GM21381 (cell line): ENCODE measurements at regions not wholly inside any gene's neighbourhood (a gene's known extent, or its start where the extent isn't known, plus 50 kb on each side); places are given as distances from the start of the nearest gene placed in this dataset.
"Not testable (repeated sequence)": the region's sequence is repeated elsewhere in the genome, so short reads cannot be mapped to it uniquely, and the experiment has no call there.

Source experiments
- ATAC-seq: cut with Tn5 transposase; IDR thresholded peaks from one replicate; pipeline ENCODE4 v1.9.1; 2021; ENCODE audit warnings: mild to moderate bottlenecking, moderate library complexity; ENCODE audit not compliant: unreplicated experiment

DNA sequence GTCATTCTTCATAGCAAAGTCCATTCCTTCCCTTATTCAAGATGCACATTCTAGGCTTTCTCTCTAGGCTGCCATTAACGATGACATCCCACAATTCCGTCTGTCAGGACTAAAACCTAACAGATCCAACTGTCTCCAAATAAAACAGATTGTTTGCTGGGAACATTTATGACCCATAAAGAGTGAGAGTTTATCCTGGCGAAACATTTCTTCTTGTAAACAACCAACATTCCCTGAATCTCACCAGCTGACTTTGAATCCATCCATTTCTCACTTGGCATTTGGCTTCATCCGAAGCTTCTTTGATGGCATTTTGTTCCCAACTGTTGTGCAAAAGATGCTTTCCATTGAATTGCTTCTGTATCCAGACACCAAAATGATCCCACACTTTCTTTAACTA is 93.1 kb downstream of the OLIG3 start:
- no peak for ATAC-seq

DNA sequence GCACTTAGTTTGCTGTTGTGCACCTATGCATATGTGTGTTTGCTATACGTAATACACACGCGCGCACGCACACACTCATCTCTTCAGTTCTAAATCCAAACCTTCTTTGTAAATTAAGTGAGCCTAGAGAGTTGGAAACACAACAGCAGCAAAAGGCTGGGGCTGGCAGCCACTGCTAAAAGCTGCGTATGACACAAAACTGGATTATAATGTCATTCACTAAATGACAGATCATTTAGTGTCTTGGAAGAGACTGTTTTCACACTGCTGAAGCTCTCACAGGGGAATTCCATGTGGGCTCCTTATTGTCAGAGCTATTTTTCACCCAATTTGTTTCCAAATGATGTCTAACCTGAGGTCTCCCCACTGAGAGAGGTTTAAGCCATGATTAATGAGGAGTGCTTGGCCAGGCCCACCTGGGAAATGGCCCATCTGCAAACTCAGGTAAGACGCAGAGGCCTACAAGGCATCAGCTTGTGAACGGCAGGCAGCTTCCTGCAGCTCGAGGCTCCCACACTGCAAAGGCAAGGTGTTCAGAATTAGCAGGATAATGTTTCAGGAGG is 94.2 kb downstream of the OLIG3 start:
- no peak for ATAC-seq

DNA sequence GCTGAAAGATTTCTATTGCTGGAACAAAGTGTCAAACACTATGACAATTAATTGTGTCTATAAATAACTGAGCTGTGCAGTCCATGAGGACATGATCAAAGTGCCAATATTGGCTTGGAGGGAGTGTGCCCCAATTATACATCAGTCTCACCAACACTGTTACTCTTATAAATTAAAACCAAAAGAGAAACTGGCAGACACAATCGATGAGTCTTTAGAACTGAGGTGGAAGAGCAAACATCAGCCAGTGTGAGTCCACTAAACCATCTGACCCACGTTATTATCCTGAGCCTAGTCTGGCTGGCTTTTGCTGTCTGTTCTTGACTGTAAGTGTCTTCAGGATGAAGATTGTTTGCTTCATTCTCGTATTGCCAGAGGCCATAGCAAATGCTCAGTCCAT is 98.9 kb downstream of the OLIG3 start:
- no peak for ATAC-seq

DNA sequence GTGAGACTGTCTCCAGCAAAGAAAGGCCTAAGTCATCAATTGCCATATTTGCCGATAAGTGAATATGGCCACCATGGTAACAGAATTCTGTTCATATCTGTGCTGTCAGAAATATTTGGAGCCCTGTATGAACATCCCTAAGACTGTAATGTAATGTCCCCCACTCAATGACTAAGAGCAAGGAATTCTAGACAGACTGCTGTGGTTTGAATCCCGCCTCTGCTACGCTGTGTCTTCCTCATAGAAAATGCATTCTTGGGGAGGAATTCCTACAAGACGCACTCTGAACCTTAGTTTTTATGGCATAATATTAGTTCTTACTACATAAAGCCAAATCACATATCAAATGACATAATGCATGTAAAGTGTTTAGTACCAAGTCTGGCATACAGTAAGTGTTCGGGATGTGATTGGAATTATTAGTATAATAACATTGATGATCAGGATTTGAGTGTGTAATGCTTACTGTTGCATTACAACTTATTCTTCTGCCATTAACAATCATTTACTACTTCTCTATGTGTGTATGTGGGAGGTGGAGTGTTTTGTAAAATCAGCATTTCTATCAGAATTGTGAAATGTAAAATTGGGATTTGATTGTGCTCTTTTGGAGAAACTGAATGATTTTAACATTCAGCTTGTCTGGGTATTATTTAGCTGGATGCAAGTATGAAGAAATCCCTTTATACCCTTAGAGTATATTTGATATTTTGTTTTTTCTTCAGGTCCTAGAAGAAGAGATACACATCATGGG is 103.0 kb downstream of the OLIG3 start:
- ATAC-seq, result no peak

DNA sequence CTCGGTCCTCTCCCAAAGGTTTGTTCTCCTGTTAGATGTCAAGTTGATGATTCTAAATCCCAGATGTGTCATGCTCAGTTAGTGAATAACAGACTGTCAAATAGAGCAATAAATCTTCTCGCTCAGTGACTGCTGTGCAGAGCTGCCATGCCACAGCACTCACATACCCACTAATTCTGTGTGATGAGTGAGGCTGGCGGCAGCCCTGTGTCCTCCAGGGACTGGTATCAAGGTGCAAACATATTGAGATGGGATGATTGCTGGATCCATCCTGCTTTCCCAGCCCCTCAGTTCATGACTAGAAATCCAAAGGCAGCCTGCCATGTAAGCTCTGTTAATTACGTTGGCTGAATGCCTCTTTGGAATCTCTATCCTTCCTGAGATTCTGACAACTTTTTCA is 103.9 kb downstream of the OLIG3 start:
- no peak for ATAC-seq

DNA sequence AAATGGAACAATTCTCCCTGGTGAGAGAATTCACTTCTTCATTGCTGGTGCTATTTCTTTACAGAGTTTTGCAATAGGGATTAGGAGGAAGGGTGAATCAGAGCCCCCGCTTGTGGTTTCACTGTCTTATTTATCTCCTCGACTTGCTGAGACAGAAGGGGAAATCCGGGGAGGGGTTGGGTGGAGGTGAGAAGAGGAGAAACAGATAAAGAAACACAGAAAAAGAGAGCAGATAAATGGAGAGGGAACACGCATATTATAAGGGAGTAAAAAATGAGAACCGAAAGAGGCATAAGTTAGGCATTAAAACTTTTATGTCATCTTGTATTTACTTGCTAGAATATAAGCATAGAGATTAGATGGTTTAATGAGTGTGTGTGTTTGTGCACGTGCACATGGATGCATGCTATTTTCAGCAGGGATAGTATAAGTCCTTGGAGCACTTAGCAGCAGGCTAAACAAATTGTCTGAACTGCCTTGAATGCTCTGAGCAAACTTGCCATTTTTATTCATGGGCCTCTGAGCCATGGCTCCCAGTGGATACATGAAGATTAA is 105.0 kb downstream of the OLIG3 start:
- ATAC-seq, result peak; percentile 76

DNA sequence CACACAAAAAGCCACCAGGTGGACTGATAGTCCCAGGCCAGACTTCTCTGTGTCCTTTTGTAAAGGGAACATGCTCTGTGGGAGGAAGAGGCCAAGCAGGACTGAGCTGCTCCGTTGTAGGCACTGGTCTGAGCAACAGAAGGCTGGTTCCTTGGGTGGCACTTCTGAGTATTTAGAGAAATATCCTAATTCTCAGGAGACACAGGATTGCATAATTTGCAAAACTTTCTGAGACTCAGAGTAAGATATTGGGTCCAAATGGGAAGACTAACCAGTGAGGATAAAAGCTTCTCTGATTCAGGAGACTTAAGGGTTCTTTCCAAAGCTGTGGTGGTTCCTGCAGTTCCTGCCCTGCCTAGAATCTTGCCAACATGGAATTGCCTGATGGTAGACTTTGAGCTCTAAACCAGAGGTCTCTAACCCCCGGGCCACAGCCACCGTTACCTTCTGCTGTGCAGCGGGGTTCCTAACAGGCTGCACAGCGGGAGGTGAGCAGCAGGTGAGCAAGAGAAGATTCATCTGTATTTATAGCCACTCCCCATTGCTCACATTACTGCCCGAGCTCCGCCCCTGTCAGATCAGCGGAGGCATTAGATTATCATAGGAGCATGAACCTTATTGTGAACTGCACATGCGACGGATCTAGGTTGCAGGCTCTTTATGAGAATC is 107.0 kb downstream of the OLIG3 start:
- ATAC-seq, result no peak

DNA sequence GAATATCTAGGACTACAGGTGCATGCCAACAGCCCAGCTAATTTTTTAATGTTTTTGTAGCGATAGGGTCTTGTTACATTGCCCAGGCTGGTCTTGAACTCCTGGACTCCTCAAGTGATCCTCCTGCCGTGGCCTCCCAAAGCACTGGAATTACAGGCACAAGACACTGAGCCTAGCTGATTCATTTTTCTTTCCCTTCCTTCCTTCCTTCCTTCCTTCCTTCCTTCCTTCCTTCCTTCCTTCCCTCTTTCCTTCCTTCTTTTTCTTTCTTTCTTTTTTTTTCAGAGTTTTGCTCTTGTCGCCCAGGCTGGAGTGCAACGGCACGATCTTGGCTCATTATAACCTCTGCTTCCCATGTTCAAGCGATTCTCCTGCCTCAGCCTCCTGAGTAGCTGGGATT is 110.9 kb downstream of the OLIG3 start:
- not testable (repeated sequence) for ATAC-seq

DNA sequence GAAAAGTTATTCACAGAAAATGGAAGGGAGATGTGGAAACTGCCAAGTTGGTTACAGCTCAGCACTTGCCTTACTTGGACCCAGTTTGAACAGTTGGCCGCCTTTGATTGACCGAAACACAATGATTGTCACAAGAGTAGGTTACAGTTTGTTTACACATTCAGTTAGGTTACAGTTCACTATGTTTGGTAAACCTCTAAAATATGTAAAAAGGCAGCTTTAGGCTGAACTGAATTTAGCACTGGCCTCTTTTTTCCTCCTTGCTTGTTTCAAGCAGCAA is 116.2 kb downstream of the OLIG3 start:
- no peak for ATAC-seq

DNA sequence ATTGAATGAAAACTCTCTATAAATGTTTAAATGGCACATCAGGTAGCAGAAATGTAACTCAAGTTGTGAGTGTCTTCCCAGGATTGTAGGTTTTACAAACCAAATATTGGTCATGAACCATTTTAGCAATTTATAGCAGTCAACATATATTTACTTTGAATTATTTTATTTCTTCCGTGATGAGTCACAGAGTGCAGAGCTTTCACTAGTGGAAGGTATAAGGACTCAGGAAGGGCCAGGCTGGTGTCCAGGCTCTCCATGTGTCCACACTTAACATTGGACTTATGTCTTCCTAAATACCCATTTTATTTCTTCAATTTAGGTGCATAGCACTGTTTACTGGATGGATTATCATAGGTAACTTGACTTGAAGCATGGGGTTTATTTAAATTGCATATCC is 120.9 kb downstream of the OLIG3 start:
- no peak for ATAC-seq

DNA sequence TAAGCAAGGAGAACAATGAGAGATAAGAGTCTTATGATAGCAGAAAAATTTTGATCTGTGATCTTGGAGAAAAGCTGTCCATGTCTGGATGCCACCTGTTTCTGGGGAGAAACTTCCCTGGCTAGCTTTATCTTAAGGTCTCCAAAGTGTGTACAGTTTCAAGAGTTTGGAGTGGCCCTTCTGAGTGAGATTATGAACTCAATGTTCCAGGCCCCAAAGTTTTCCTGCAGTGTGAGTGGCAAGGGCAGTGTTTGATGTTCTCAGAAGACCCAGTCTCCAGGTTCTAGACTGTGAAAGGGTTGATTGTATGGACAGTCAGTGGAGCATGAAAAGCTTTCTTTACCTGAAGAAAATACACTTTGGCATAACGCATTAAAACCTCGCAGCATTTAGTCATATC is 121.7 kb downstream of the OLIG3 start:
- ATAC-seq, result no peak

DNA sequence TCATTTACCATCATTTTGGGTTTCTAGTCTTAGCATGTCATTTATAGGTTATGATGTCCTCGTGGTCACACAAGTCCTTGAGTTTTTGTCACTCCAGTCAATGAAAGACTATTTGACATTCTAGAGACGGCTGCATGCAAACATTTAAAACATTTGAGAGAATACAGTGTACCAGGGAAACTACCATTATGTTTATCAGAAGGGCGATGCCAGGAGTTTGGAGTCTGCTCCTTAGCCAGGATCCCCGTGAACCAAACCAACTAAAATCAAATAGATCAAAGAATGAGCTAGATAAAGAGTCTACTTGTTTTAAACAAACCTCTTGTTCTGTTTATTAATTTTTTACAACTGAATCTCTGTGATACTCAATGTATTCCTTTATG is 122.6 kb downstream of the OLIG3 start:
- no peak for ATAC-seq

DNA sequence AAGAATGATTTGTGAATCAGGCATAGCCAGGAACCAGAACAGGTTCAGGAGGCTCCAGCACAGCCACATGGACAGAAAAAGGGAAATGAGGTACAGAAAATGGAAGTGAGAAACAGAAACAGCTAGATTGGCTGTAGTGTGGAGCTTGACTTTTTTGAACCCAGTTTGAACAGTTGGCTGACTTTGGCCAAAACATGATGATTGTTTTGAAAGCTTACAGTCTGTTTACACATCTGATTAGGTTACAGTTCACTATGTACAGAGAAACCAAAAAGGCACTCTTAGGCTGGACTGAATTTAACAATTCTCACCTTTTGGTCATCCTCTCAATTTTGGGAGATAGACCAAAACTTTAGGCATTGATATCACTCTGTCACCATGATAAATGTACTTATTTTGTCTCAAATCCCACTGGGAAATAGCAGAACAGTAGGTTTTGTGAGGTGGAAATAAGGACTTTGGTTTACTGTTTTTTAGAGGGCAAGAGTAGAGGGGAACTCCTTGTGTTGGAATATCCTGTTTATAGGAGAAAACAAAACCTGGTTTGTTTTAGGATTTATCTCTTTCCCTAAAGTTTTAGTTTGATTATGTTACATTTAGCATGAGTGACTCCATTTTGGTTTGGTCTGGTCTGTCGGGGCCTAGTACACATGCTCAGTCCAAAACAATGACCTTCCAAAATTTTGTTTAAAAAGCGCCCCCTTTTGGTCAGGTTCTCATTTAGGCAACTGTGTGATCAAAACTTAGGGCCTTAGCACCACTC is 123.1 kb downstream of the OLIG3 start:
- no peak for ATAC-seq

DNA sequence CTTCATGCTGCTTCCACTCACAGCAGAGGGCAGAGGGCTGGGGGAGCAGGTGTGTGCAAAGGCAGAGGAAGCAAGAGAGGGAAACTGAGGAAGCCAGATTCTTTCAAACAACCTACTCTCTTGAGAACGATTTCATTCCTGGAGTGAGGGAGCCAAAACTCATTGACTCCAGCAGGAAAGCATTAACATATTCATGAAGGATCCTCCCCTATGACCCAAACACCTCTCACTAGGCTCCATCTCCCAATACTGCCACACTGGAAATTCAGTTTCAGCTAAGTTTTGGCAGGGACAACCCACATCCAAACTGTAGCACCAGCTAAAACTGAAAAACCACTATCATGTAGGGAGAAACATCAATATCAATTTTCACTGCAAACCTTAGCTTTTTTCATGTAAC is 125.1 kb downstream of the OLIG3 start:
- ATAC-seq, result no peak

DNA sequence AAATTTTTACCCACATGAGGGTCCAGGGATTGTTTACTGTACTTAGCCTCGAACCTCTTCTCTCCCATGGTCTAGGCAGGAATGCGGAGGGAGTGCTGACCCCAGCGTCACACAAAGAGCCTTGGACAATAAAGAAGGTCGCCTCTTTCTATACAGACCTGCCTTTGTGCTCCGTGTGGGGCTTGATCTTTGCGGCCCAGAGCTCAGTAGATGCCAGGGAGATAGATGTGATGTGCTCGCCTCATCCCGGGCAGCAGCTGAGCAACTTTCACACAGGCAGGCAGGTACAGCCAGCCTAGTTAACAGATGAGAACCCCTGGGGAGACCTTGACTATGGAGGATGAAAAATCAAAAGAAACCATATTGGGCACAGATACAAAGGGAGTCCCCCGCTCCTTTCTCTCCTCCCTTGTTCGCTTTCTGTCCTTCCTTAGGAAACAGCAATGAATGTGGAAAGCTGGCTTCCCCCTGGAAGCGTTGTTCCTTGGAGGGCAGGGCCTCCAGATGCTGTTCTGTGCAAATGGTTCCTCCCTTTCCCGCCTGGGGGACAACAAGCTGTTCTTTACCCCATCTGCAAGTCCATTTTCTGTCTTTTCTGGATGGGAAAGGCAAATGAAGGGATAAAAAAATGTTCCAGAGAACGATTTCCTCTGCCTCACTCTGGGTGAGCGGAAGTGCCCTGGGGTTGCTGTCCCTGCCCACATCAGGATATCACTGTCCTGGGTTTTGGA is 128.3 kb downstream of the OLIG3 start:
- no peak for ATAC-seq

DNA sequence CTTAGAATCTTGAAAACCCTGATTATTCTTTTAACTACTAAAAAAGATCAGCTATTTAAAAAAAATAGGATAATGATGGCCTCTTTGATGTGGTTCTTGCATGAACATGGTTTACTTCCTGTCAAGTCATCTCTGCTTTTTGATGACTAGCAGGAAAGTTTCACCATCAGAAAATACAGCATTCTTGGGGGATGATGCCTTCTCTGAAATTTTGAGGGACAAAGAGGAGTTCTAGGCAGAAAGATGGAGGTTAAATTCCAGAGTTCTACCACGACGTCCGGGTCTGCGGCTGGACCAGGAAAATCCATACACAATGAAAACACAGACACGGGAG is 130.4 kb downstream of the OLIG3 start:
- no peak for ATAC-seq

DNA sequence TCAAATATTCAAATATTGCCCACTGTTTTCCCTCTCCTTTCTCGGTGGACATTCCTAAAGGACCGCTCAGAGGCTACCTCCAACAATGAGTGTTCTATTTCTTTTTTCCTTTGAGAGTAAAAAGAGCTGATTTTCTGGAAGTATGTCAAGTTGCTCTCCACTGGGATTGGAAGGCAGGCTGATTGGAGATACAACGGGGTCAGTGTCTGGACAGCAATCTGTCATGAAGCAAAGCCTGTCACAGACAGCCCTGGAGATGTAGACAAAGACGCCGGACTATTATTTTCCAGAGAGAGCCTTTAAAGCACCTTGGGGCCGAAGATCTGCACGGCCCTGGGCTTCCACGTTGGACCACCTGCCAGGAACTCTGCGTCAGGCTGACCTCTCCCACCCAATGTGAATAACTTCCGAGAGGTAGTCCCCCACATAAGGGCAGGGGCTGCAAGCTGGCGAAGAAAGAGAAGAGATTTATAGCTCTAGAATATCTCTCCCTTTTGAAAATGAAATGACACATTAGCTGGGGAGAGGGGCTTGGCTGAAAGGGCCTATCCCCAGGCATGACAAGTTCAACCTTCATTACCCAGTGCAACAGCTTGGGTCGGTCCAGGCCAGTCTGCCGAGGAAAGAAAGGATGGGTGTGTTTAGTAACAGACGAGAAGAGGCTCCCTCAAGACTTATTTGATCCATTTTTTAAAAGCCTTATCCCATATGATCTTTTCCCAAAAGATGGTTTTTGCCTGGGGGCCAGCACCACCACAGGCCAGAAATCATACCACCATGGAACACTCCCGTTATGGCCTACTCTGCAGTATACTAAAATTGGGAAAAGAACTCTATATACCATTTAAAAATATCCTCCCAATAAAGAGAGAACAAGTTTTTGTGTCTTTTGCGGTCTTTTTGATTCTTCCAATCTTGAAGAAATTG is 131.1 kb downstream of the OLIG3 start:
- ATAC-seq, result no peak

DNA sequence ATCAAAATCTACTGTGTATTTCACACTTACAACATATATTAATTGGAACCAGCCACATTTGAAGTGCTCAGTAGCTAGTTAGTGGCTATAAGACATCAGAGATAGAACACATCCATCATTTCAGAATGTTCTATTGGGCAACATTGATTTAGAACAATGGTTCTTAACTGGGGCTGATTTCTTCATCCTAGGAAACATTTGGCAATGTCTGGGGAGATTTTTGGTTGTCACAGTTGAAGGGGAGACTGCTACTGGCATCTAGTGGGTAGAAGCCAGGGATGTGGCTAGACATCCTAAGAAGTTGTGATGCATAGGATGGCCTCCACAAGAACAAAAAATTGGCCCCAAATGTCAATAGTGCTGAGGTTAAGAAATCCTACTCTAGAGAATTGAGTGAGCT is 132.5 kb downstream of the OLIG3 start:
- ATAC-seq, result no peak

DNA sequence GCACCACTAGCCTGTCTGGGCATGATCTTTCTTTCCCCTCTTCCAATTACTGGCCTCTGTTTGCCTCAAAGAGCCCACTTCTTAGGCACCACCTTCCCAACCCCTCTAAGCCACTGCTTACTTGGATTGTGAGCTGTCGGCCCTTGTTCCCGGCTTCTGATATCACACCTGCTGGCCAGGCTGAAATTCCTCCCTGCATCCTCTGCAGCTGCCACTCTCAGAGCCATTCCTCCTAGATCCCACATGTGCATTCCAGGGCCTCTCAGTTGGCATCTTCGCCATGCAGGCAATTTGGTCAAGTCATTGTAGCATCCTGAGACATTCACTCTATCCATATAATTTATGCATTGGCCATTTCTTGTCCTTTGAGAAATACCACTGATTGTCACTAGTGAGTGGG is 135.9 kb downstream of the OLIG3 start:
- ATAC-seq, result no peak

DNA sequence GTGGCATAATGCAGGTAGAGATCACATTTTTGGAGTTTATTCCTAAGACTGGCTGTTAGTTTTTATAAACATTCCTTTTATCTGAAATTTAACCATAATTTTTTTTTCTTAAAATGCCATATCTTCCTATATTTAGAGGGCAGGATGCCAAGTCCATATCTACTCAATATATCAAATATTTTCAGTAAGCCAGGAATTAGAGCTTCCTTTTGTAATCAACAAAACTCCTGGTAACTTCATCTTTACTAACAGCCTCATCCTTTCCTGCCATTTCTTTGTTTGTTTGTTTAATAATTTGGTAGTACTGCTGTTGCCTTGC is 136.3 kb downstream of the OLIG3 start:
- no peak for ATAC-seq
